Posterior cingulate gyrus (tissue), 11 donors: ENCODE measurements at regions not wholly inside any gene's neighbourhood (a gene's known extent, or its start where the extent isn't known, plus 50 kb on each side); places are given as distances from the start of the nearest gene placed in this dataset.

ENCODE experiments used
- DNase-seq, 10 donors: peaks; one replicate each; pipeline versions ENCODE4 v3.0.0 to v3.0.0-alpha.2; 2020 to 2021; ENCODE audit warnings: mixed read lengths in 3 of 10
- intact Hi-C: fragments of 100-400 bp; cut with DNase I; formaldehyde crosslinking; loops from one replicate; pipeline ENCODE4 v1.15.1; 2023

DNA sequence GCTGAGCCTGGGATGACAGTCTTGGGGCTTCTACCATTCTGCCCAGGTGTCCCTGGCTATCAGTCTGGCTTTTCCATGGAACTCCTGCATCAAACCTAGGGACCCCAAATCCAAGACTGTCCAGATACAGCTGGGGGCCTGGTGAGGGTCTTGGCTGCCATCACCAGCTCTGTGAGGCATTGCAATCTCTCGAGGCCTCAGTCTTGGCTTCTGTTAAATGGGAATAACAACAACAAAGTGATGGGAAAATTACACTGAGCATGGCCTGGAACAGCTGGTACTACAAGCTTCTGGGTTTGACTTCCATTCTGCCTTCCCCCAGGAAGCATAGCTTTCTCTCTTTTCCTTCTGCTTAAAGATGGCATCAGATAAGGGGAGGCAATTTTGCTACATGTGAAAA, 50.0 kb upstream of the LCTL start:
- peak in 2 of 10 donors; percentile 17 to 66 for DNase-seq
- intact Hi-C loops: loop anchor here (5.0 kb wide), 2 partner anchors 86 to 156 kb away; partner anchors contain the start of gene SMAD6

DNA sequence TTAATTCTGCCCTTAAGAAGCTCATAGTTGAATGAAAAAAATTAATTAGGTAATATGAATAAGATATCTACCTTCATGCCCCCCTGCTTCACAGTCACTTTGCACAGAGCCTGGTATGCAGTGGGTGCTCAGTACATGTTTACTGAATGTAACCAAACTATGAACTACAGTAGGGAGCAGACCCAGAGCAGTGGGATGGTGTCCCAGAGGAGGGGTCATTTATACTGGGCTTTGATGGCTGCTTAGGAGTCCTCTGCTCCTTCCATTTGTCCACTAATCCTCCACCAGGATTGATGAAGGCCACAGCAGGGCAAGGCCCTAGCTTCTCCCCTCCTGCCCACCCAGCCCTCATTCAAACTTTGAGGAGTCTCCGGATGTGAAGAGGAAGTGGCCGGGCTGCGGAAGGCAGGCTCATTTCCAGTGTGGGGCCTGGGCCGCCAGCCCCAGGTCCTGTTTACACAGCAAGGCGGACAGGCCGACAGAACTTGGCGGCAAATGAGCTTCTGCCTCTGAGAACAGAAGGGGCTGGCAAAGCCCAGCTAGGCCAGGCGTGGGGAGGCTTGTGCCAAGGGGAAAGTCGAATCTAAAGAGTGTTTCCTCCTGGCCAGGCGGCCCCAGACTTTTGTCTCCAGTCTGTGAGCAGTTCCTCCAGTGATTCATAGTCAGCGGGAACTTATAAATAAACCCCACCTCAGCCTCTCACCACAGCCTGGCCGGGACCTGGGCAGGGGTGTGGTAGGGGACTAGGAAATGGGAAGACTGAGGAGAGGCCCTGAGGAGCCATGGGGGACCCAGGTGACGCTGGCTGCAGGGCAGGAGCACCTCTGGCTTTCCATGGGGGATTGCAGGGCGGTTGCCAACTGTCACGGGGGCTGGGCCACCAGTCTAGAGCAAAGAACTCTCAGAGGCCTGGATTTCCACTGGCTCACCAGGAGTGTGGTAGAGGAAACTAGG, 51.6 kb upstream of the LCTL start:
- intact Hi-C loops: loop anchor here (2.0 to 5.0 kb wide), 3 partner anchors 85 to 233 kb away; partner anchors contain the start of gene SMAD6
- DNase-seq: peak; percentile 34 to 93 (median 61)

DNA sequence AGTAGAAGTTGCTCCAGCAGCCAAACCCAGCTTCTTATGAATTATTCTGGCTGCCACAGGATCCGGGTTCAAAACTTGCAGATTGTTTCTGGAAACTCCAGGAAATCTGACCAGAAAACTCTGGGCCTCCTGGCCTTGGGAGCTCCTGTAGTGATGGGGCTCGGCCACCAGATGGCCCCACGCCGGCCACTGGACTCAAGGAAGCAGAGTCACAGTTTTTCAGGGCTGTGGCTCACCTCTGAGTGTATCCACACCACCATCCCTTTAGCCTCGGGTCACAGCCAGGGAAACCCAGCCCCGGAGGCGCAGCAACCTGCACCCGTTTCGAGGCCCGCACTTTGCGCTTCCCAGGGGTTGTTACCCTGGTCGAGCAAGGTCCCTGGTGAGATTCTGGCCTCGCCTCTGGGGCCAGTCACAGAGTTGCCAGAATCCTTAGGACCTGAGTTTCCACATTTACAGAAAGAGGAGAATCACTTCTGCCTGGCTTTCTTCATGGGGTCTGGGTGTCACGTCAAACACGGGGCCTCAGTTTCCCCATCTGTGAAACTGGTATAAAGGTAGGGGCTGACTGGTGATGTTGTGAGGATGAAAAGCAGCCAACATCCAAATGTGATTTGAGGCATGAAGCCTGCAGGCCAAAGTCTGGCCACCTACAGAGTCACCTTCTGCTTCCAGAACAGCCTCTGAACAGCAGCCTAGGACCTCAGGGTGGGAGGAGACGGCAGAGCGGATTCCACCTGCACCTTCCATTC, 53.5 kb upstream of the LCTL start:
- DNase-seq: peak; percentile 26 to 94 (median 66)
- intact Hi-C loops: loop anchor here (2.0 to 5.0 kb wide), 3 partner anchors 83 to 231 kb away; partner anchors contain the start of gene SMAD6

GRCh38 chr15:66620341-66620740, 54.5 kb upstream of the LCTL start:
- no peak for DNase-seq
- intact Hi-C loops: no loop called here

DNA sequence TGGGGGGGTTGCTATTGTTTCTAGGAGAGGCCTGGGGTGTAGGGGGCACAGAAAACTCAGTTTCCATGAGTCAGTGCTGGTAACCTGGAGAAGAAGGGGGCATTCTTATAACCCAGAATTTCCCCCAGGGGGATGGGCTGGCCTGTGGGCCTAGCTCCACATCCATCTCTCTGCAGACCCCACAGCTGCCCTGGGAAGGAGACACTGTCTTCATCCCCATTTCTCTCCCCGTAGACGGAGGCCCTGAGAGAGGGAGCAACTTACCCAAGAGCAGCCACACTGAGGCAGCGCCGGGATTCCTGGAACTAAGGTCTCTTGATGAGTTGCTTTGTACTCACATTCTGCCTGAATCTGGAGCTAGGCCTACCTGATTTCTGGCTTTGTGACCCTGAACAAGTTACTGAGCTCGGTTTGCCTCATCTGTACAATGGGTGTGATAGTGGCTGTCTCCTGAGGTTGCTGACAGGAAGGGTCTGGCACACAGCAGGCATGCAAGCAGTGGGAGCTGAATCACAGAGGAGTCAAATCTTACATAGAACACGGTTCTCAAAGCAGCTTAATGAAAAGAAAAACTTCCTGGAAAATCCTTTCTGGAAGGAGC, 55.0 kb upstream of the LCTL start:
- intact Hi-C loops: no loop called here
- peak in 2 of 10 donors; percentile 33 to 74 for DNase-seq

- peak in 3 of 10 donors; percentile 50 to 84 (median 61) for DNase-seq
- intact Hi-C loops: no loop called here
These were observed 56.0 kb upstream of the LCTL start for GRCh38 chr15:66621491-66622467.

- peak in 1 of 10 donors; percentile 26 for DNase-seq
- intact Hi-C loops: no loop called here
These were observed 56.8 kb upstream of the LCTL start for GRCh38 chr15:66622591-66623022.

DNA sequence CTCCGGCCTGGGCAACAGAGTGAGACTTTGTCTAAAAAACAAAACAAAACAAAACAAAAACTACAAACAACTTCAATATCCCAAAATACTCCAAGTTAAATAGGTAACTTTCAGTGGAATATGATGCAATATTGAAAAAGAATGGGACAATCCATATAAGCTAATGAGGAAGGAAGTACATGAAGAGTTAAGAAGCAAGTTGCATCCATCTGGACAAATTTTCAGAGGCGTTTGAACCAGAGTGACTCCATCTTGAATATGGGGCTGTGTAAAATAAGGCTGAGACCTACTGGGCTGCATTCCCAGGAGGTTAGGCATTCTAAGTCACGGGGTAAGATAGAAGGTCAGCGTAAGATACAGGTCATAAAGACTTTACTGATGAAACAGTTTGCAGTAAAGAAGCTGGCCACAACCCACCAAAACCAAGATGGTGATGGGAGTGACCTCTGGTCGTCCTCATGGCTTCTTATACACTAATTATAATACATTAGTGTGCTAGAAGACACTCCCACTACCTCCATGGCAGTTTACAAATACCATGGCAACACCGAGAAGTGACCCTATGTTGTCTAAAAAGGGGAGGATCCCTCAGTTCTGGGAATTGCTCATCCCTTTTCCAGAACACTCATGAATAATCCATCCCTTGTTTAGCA, 58.1 kb upstream of the LCTL start:
- intact Hi-C loops: no loop called here
- peak in 1 of 10 donors; percentile 3 for DNase-seq

- intact Hi-C loops: no loop called here
- DNase-seq: no peak
These were observed 59.7 kb upstream of the LCTL start for GRCh38 chr15:66625531-66625930.

DNA sequence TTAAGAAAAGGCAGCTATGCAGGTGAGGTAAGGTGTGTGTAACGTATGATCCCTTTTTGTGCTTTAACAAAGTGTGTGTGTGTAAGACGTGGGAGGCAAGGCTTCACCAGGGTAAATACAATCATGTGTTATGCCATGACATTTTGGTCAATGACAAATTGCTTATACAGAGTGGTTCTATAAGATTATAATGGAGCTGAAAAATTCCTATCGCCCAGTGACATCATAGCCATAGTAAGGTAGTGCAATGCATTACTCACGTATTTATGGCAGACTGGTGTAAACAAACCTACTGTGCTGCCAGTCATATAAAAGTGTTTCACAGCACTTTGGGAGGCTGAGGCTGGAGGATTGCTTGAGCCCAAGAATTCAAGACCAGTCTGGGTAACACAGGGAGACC, 60.2 kb upstream of the LCTL start:
- intact Hi-C loops: no loop called here

GRCh38 chr15:66628976-66629723, 63.4 kb upstream of the LCTL start:
- intact Hi-C loops: no loop called here

More for the DNA sequence above, 60.2 kb upstream of the LCTL start:
- no peak for DNase-seq

GRCh38 chr15:66629817-66630576, 64.2 kb upstream of the LCTL start:
- DNase-seq: peak in 2 of 10 donors; percentile 18 to 39
- intact Hi-C loops: no loop called here

More at GRCh38 chr15:66628976-66629723, 63.4 kb upstream of the LCTL start:
- peak in 2 of 10 donors; percentile 16 to 46 for DNase-seq

DNA sequence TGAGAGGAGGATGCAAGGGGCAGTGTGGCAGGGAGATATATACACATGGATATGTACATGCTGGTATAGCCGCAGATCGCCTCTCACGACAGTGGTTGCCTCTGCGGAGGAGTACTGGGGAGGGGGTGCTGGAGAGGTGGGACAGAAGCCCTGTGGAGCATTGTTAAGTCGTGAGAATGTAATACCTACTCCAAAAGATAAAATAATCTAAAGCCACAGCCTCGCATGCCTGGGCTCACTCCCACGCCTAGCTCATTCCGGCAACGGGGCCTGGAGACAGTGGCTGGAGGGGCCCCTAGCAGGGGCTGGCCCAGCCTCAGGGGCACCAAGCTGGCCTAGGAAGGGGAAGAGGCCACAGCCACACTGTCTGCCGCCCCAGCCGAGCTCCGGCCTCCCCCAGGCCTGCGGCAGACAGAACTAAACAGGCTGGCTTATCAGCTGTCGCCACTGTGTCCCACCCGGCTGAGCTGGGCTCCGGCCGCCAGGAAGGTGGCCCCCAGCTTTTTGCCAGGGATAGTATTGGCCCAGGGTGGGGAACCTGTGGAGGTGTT, 65.1 kb upstream of the LCTL start:
- intact Hi-C loops: no loop called here
- peak in 2 of 10 donors; percentile 47 to 78 for DNase-seq

- intact Hi-C loops: no loop called here
- peak in 2 of 10 donors; percentile 57 to 68 for DNase-seq
These were observed 65.9 kb upstream of the LCTL start for GRCh38 chr15:66631616-66632263.

GRCh38 chr15:66633041-66633937, 67.5 kb upstream of the LCTL start:
- intact Hi-C loops: no loop called here

DNA sequence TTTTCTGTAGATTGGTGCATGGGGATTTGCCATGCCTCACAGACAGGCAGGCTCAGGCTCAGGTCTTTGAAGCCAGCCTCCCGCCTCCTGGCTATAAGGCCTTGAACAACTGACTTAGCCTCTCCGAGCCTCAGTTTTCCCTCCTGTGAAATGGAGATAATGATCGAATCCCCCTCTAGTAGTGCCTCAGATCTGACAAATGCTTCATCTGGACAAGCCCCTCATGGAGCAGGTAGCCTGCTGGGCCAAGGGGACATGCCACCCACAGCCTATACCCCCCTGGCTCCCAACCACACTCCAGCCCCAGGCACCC, 68.1 kb upstream of the LCTL start:
- intact Hi-C loops: no loop called here
- no peak for DNase-seq

More at GRCh38 chr15:66633041-66633937, 67.5 kb upstream of the LCTL start:
- DNase-seq: no peak
